ENCODE measurements at regions not wholly inside any gene's neighbourhood (a gene's known extent, or its start where the extent isn't known, plus 50 kb on each side); places are given as distances from the start of the nearest gene placed in this dataset.
"Not testable (repeated sequence)": the region's sequence is repeated elsewhere in the genome, so short reads cannot be mapped to it uniquely, and the experiment has no call there.

DNA sequence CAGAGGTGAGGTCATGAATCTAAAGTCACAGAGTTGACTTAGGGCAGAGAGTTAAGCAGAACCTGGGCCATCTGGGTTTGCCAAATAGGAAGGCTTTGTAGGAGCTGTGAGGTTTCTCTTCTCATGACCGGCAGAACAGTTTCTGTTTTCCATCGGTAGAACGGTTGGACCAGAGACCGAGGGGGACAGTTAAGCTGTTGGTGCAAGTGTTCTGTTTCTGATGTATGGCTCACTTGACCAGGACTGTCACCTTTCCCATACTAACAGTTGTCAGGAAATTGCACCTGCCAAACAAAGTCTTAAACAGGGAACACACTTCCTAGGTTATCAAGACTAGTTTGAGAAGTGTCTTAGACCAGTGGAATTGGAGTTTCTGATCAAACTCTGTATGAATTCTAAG lies 158.3 kb downstream of the PDCD6IP start:
- no peak for DNase-seq (ENCODE audit: low read depth in 2 of 2)

DNA sequence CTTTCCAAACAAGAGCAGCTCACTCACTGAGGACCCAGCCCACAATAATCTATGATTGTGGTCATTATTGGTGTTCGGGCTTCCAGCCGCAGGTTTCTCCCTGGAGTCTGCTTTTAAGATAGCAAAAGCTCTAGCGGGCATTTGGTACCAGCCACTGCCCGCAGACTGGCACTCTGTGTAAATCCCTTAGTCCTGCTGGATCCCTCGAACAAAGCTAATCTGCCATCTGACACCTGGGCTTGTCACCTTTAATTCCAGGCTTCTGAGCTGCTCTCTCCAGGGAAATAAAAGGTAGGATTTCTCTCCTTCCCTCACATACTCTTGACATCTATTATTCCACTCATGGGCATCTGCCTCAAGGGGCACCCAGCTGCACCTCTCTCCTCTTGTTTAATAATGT lies 158.7 kb downstream of the PDCD6IP start:
- no peak for DNase-seq (ENCODE audit: low read depth in 2 of 2)

DNA sequence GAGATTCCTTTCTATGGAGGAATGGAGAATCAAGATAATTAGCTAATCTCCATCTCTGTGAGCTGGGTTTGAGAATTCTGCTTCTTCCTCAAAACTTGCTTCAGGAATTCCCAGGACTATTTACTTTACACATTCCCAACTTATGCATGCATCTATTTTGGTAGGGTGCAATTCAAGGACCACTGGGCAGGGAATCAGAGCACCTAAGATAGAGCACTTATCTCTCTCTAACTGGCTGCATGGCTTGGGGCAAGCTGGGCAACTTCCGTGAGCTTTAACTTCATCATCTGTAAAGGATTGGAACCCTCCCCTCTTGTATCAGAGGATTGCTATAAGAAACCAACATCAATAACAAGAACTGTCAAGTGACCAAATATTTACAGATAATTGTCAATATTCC lies 160.2 kb downstream of the PDCD6IP start:
- DNase-seq (ENCODE audit: low read depth in 2 of 2) = no peak

DNA sequence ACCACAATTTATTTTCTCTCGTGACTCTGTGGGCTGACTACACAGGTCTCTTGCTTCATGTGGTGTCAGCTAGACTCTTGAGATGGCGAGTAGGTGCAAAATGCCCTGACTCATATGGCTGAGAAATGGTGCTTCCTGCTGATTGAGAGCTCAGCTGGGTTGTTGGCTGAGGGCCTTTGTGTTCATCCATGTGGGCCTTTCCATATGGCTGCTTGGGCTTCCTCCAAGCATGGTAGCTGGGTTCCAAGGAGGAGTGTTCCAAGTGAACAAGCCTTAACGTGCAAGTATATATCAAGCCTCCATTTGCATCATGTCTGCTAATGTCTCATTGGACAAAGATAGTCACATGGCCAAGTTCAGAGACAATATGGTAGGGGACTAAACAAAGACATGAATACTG lies 164.0 kb downstream of the PDCD6IP start:
- DNase-seq (ENCODE audit: low read depth in 2 of 2) = no peak

DNA sequence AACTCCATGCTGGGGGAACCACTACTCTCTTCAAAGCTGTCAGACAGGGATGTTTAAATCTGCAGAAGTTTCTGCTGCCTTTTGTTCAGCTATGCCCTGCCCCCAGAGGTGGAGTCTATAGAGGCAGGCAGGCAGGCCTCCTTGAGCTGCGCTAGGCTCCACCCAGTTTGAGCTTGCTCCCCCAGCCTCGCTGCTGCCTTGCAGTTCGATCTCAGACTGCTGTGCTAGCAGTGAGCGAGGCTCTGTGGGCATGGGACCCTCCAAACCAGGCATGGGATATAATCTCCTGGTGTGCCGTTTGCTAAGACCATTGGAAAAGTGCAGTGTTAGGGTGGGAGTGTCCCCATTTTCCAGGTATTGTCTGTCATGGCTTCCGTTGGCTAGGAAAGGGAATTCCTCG lies 171.8 kb downstream of the PDCD6IP start:
- not testable (repeated sequence) for DNase-seq (ENCODE audit: low read depth in 2 of 2)

DNA sequence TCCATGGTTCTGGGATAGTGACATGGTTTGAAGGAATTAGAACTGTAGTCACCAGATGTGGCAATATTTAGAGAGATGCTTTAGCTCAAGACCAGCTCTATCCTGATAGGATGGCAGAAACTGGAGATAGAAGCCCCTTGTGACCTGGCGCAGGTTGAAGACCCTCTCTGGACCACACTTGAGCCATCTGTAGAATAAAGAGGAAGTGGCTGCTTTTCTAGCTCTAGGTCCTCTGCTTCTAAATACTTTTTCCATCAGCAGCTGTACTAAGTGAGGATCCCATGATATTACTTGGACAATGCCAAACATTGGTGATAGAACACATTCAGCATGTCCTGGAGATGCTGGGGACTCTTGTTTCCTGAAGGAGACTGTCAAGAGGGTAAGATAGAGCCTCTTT lies 172.6 kb downstream of the PDCD6IP start:
- no peak for DNase-seq (ENCODE audit: low read depth in 2 of 2)

DNA sequence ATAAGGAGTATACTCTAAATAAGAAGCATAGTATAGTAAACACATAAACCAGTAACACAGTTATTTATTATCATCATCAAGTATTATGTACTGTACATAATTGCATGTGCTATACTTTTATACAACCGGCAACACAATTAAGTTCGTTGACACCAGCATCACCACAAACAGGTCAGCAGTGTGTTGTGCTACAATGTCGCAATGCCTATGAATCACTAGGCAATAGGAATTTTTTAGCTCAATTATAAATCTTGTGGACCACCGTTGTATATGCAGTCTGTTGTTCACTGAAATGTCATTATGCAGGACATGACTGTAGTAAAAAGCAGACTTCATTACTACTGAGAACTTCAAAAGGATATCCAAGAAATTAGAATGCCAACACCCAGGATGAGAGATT lies 177.0 kb downstream of the PDCD6IP start:
- DNase-seq (ENCODE audit: low read depth in 2 of 2) = no peak

DNA sequence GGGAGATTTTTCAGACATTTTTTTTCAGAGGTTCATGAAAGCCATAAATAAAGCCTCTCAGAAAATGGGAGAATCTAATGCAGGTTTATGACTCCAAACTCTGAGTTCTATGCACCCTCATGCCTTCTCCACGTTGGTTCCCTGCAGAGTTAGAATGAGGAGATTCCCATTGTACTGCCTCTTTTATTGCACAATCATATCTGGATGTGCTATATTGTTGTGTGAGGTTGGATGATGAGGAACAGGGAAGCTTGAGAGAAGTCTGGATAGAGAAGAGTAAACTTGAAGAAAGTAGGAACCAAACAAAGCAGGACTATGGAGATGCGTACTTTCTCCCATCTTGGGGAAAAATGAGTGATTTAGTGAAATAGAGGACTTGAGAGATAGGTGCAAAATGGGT lies 178.8 kb downstream of the PDCD6IP start:
- DNase-seq (ENCODE audit: low read depth in 2 of 2) = no peak

DNA sequence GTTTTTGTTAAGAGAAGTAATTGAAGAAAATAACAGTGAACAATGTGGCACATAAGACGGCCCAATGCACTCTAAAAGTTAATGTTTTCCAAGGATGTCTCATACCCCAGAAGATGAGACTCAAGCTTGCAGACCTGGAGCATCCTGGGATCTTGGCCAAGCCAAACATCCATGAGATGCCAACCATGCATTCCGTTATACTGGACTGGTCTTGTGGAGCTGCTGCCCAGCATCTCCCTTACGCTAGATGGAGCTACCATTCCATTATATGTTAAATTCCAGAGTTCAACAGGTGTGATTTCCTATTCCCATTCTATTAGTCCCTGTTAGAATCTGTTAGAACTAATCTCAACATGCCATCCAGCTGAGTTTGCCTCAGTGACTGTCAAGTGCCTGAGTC lies 181.8 kb downstream of the PDCD6IP start:
- no peak for DNase-seq (ENCODE audit: low read depth in 2 of 2)

DNA sequence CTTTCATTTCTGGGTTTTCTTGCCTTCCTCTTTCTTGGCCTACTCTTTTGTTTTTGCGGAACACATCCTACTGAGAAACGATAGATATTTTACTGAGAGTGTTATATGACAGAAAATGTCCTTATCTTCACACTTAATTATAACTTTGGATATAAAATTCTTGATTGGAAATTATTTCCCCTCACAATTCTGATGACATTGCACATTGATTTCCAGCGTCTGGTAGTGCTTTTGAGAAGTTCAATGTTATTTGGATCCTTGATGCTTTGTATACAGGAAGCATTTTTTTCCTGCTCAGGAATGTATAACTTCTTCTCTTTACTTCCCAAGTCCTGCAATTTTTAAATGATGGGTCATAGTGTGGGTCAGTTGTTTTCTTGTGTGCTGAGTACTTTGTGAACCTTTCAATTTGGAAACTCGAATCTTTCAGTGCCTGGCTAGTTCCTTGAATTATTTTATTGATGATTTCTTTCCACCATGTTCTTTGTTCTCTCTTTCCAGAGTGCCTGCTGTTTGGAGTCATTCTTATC lies 183.9 kb downstream of the PDCD6IP start:
- DNase-seq (ENCODE audit: low read depth in 2 of 2) = no peak

DNA sequence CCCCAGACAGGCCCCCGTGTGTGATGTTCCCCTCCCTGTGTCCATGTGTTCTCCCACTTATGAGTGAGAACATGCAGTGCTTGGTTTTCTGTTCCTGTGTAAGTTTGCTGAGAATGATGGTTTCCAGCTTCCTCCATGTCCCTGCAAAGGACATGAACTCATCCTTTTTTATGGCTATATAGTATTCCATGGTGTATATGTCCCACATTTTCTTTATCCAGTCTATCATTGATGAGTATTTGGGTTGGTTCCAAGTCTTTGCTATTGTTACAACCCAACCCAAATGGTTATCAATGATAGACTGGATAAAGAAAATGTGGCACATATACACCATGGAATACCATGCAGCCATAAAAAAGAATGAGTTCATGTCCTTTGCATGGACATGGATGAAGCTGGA lies 184.5 kb downstream of the PDCD6IP start:
- not testable (repeated sequence) for DNase-seq (ENCODE audit: low read depth in 2 of 2)

DNA sequence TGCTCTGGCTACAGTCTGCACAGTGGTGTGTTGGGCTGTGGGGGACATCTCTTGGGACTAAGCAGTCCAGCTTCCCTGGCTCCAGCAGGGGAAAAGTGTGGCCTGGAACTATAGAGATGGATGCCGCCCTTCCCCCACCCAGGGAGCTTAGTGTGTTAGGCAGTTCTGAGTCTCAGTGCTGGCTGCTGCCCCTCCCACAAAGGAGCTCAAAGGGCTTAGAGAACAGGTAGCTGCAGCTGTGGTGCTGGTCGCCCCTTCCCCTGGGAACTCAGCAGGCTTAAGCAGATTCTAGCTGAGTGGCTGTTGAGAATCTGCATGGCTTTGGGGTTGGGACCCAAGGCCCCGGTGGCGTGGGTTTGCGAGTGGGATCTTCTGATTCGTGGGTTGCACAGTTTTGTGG lies 190.8 kb downstream of the PDCD6IP start:
- DNase-seq (ENCODE audit: low read depth in 2 of 2) = no peak

DNA sequence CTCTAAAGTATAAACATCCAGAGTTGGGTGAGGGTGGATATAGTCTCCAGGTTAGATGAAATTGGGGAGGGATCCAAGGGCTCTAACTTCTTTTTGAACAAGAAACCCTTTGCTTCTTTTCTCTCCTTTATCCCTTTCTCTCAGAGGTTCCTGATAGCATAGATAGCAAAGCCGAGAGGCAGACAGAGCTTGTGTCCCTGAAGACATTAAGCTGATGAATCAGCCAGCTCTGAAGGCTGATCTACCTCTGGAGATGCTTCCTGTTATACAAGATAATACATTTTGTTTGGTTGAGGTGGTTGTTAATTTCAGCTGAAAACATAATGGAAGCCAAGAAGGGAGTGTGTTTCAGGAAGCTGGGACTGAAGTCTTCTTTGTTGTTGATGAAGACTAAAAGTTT lies 193.2 kb downstream of the PDCD6IP start:
- no peak for DNase-seq (ENCODE audit: low read depth in 2 of 2)

DNA sequence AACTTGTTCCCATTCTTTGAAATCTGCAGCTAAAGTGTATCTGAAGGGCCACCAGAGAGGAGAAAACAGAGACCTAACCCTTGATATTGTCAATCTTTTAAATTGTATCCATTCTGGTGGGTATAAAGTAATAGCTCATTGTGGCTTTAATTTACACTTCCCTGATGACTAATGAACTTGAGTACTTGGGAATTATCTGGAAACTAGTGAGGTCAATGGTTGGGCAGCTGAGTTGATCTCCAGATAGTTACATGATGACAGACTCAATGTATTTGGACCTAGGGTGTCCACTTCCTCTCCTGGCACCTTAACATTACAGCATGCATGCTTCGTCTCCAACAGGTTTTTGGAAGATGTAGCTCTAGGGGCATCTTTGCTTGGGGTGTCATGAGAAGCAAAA lies 195.2 kb downstream of the PDCD6IP start:
- DNase-seq (ENCODE audit: low read depth in 2 of 2) = no peak

DNA sequence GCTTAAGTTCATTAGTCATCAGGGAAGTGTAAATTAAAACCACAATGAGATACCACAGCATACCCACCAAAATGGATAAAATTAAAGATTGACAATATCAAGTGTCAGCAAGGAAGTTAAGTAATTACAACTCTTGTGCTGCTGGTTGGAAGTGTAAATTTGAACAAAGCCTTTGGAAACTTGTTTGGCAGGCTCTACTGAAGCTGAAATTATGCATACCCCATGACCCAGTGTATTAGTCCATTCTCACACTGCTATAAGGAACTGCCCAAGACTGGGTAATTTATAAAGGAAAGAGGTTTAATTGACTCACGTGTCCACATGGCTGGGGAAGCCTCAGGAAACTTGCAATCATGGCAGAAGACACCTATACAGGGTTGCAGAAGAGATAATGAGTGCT lies 196.1 kb downstream of the PDCD6IP start:
- DNase-seq (ENCODE audit: low read depth in 2 of 2) = no peak

DNA sequence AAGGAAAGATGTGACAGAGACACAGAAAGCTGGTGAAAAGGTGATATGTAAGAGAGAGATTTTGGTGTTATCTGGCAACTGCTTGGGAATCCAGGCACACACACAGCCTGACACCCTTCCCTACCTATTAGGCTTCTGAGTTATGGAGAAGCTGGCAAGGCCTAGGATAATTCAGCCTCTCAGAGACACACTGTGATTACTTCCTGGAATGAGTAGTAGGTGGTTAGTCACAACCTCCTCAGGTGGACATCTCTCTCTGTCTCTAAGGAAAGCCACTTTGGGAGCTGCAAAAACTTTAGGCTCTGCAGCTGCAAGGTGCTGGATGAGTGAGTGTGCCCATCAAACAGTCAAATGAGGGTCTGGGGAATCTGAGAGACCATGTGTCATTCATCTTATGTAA lies 201.9 kb downstream of the PDCD6IP start:
- no peak for DNase-seq (ENCODE audit: low read depth in 2 of 2)

DNA sequence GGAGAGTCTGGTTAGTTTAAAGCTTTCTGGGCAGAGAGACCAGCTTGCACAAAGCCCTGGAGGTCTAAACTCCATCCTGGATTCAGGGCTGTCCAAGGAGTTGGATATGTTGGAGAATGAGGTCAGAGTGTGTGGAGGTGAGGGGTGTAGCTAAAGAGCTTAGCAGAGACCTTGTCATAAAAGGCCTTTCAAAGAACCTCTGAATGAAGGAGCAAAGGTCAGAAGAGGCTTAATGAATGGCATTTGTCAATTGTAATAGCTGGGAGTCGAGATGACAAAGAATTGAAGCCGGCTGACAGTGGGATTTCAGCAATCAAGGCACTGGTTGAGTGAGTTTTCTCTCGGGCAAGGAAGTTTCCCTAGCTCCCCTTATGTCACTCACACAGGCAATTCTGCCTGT lies 202.6 kb downstream of the PDCD6IP start:
- DNase-seq (ENCODE audit: low read depth in 2 of 2) = no peak

DNA sequence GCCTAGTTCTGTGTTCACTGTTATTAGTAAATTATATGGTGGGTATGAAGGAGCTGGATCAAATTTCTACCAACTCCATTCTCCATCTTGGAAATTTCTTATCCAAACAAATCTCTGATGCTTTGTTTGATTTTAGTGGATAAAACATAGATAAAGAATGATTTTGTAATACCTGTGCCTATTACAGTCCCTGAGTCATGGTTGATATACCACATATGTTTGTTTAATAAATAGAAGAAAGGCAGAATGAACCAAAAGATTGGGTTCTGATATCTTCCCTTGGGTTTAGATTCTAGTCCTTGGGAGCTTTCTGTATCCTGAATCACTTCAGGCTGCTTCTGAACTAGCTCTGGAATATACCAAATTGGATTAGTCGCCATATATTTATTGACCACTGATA lies 203.6 kb downstream of the PDCD6IP start:
- DNase-seq (ENCODE audit: low read depth in 2 of 2) = no peak

DNA sequence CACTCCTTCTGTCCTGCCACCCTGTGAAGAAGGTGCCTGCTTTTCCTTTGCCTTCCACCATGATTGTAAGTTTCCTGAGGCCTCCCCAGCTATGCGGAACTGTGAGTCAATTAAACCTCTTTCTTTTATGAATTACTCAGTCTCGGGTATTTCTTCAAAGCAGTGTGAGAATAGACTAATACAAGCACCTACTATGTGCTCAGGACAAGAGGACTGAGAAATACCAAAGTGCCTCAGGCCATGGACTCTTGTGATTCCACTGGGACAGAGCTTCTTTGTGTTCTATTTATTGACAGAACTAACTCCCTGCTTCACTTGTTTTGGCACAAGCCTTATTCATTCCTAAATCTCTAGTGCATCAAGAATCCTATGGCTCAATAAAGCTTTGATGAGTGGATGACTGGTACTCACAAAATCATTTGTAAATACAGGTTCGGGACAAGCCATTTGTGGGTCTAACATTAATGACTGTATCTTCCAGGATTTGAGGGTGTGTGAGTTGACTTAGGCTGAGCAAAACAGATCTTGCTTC lies 204.2 kb downstream of the PDCD6IP start:
- no peak for DNase-seq (ENCODE audit: low read depth in 2 of 2)

DNA sequence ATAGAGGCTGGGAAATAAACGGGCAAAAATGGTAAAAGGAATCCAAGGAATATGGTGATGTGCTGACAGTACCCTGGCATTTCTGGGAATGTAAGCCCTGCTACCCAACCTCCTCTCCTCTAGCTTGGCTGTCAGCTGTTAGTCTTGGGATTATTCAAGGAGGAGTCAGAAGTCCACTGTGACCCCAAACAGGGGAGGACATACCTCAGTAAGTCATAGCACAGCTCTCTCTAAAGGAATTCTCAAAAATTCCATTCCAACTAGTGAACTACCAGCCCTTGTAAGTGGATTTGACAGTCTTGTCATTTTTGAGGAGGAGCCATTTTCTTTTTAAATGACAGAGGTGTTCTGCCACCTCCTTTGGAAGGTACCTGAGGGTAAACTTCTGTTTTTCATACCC lies 207.5 kb downstream of the PDCD6IP start:
- DNase-seq (ENCODE audit: low read depth in 2 of 2) = no peak

DNA sequence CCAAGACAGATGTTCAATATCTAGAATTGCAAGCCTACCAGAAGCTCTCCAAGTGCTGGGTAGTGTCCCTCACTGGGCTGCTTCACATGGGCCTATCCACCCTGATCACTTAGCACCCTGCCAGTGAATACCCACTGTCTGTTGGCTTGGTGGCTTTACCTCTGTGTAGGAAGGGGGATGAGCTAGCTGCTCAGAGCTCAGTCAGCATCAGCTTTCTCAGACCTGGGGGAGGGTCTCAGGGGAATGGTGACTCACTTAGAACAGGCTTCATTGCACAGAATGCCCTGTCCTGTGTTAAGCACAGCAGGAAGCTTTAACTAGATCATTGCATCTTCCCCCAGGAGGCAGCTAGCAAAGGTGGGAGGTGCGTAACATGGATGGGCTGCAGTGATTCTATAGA lies 209.8 kb downstream of the PDCD6IP start:
- DNase-seq (ENCODE audit: low read depth in 2 of 2) = no peak

DNA sequence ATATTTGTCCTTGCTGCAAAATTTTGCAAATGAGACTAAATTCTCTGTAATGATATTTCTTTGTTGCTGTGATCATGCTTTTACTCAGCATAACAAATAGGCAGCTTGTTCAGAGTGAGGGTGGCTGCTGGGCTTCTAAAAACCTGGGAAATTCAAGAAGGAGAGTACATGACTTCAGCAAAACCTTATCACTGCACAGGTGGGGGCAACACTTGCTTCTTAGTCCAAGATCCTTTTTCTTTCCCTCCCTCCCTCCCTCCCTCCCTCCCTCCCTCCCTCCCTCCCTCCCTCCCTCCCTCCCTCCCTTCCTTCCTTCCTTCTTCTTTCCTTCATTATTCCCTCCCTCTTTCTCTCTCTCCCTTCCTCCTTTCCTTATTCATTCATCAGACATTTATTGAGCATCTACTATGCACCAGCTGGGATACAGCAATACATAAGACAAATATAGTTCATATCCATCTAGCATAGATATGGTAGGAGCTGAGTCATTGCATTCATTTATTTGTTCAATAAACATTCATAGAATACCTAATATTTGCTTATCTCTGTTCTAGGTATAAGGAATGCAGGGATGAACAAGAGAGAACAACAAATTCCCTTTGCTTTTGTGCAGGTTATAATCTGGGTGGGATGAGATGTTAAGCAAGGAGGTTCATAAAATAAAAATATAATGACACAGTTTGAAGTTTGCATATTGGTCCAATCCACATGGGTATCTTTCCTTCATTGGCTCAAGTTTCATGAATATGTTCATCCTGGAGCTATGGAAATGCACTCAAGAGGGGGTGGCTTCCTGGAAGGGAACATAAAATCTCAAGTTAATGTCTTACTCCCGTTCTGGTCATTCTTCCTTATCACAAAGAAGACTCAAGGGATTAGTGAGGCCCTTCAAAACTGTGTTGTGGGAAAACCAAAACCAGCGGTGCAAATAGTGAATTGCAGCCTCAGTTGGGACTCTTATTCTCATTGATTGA lies 210.7 kb downstream of the PDCD6IP start:
- DNase-seq (ENCODE audit: low read depth in 2 of 2) = no peak

Measured in activated CD8-positive, alpha-beta memory T cell treated with anti-CD3 and anti-CD28 coated beads for 4 hours (primary cell).